ENCODE measurements at regions not wholly inside any gene's neighbourhood (a gene's known extent, or its start where the extent isn't known, plus 50 kb on each side); places are given as distances from the start of the nearest gene placed in this dataset.

- Histone ChIP-seq H3K56ac (ENCODE audit: extremely low read depth, insufficient read depth, low read length) (no peak overlapping the region), H3K9me1 (ENCODE audit: insufficient read depth, low read length) (no peaks in the 10 kb centered on the region)
- CTCF ChIA-PET, result no interaction called here
These were observed 183.6 kb upstream of the PROK2 start for GRCh38 chr3:71968544-71968943.

More at GRCh38 chr3:71968544-71968943, 183.6 kb upstream of the PROK2 start:
- H3K18ac ChIP-seq (ENCODE audit: low read depth, low read length), result no peak overlapping the region
- no peaks in the 10 kb centered on the region for H4K20me1 ChIP-seq (ENCODE audit: insufficient read depth, low read length)
- no peak overlapping the region for H3K4me2 ChIP-seq (ENCODE audit: low read depth, low read length)
- H3K4me3 ChIP-seq (ENCODE audit: insufficient read depth, low read depth, low read length), result no peak overlapping the region
- DNase-seq (no peak), ATAC-seq (ENCODE audit: low read depth) (no peak)
- TF ChIP-seq USF2 (IDR thresholded peaks at IDR 0.05; ENCODE audit: low read depth, low read length), result no peak
- no peak for TF ChIP-seq MAFK (IDR thresholded peaks at IDR 0.05; ENCODE audit: low read depth, low read length)
- no peak for TF ChIP-seq BHLHE40 (IDR thresholded peaks at IDR 0.05; ENCODE audit: low read depth, low read length)
- no peak for TF ChIP-seq RAD21 (IDR thresholded peaks at IDR 0.05; ENCODE audit: low read length)
- TF ChIP-seq ELK1 (IDR thresholded peaks at IDR 0.05; ENCODE audit: borderline replicate concordance, low read depth, low read length), result no peak
- no peak for TF ChIP-seq MXI1 (IDR thresholded peaks at IDR 0.05; ENCODE audit: borderline replicate concordance, low read depth, low read length)
- TF ChIP-seq FOS (IDR thresholded peaks at IDR 0.05; ENCODE audit: low read depth, low read length), result no peak
- no peak for TF ChIP-seq CHD1 (IDR thresholded peaks at IDR 0.05; ENCODE audit: low read depth, low read length)
- TF ChIP-seq SMC3 (IDR thresholded peaks at IDR 0.05; ENCODE audit: low read depth, low read length), result no peak
- TF ChIP-seq RFX5 (IDR thresholded peaks at IDR 0.05; ENCODE audit: low read depth, low read length), result no peak
- TF ChIP-seq RCOR1 (IDR thresholded peaks at IDR 0.05; ENCODE audit: insufficient replicate concordance, low read length), result no peak
- H2AK5ac ChIP-seq (ENCODE audit: low read depth, low read length), result no peak overlapping the region
- no peaks in the 10 kb centered on the region for H3K4me1 ChIP-seq (ENCODE audit: control insufficient read depth, insufficient read depth, low read length)
- no CpG with 5 or more reads among the region's 4 CpGs for WGBS, 2 experiments (ENCODE audit: extremely low coverage in 2 of 2, insufficient read length in 1 of 2)
- no peak overlapping the region for H3K27ac ChIP-seq (ENCODE audit: insufficient read depth, low read length)
- POLR2A ChIA-PET (ENCODE audit: unreplicated experiment), result interaction anchor here (0.6 kb wide), 1 partner anchor 153 kb away, joined by 7 read pairs; no protein-coding TSS in a partner anchor
- no peaks in the 10 kb centered on the region for H3K9me3 ChIP-seq (ENCODE audit: control insufficient read depth, insufficient read depth, low read length)
- no peak overlapping the region for H4K91ac ChIP-seq (ENCODE audit: insufficient read depth, low read depth, low read length)
- no peak overlapping the region for H4K5ac ChIP-seq (ENCODE audit: low read depth, low read length)
- H3K23ac ChIP-seq (ENCODE audit: low read depth, low read length), result no peak overlapping the region
- dilution Hi-C loops (cut with HindIII; ENCODE audit: low sequenced_read_pairs, unreplicated experiment) (no loop called here), in situ Hi-C loops (cut with MboI; ENCODE audit: low sequenced_read_pairs) (no loop called here), intact Hi-C loops (cut with micrococcal nuclease) (no loop called here)
- no peak overlapping the region for H4K8ac ChIP-seq (ENCODE audit: low read depth in 2 of 2, low read length in 2 of 2)
- H3K4ac ChIP-seq (ENCODE audit: low read depth, low read length), result no peak overlapping the region
- BruUV-seq (replicated peaks), result no TSS peak
- H2BK15ac ChIP-seq (ENCODE audit: low read depth, low read length), result no peak overlapping the region
- H2AK9ac ChIP-seq (replicated peaks; ENCODE audit: low read depth, low read length, poor library complexity), result no peak overlapping the region
- no peak overlapping the region for H3K9ac ChIP-seq (ENCODE audit: low read depth, low read length)
- no peaks in the 10 kb centered on the region for H3K36me3 ChIP-seq (ENCODE audit: control insufficient read depth, insufficient read depth, low read length)
- no peaks in the 10 kb centered on the region for H3K79me1 ChIP-seq (ENCODE audit: low read depth in 1 of 2, low read length in 2 of 2)
- H2AFZ ChIP-seq (replicated peaks; ENCODE audit: low read length, poor library complexity), result no peak overlapping the region
- H2BK120ac ChIP-seq (ENCODE audit: low read depth, low read length), result no peak overlapping the region
- H2BK20ac ChIP-seq (ENCODE audit: low read depth, low read length), result no peak overlapping the region
- H3K27me3 ChIP-seq (ENCODE audit: control insufficient read depth, insufficient read depth, low read length), result peaks cover 20% of the 10 kb centered on the region
- H3K14ac ChIP-seq (replicated peaks; ENCODE audit: low read depth, low read length), result no peak overlapping the region
- H2BK5ac ChIP-seq (ENCODE audit: low read depth, low read length, poor library complexity, severe bottlenecking), result no peak overlapping the region

Measured in IMR-90 (cell line).